HG02981 (cell line): ENCODE measurements at regions not wholly inside any gene's neighbourhood (a gene's known extent, or its start where the extent isn't known, plus 50 kb on each side); places are given as distances from the start of the nearest gene placed in this dataset.
"Not testable (repeated sequence)": the region's sequence is repeated elsewhere in the genome, so short reads cannot be mapped to it uniquely, and the experiment has no call there.

ENCODE experiments used
- ATAC-seq: cut with Tn5 transposase; IDR thresholded peaks from one replicate; pipeline ENCODE4 v1.9.1; 2021; ENCODE audit warnings: mild to moderate bottlenecking, moderate library complexity; ENCODE audit not compliant: unreplicated experiment

GRCh38 chr2:185628985-185629384 lies 109.6 kb upstream of the FSIP2 start:
- no peak for ATAC-seq

GRCh38 chr2:185633621-185634020 lies 105.0 kb upstream of the FSIP2 start:
- ATAC-seq: no peak

GRCh38 chr2:185638771-185639170 lies 99.8 kb upstream of the FSIP2 start:
- ATAC-seq: no peak

GRCh38 chr2:185640588-185640987 lies 98.0 kb upstream of the FSIP2 start:
- no peak for ATAC-seq

- ATAC-seq: no peak
These were observed 95.2 kb upstream of the FSIP2 start for GRCh38 chr2:185643434-185643833.

GRCh38 chr2:185644828-185645227 lies 93.8 kb upstream of the FSIP2 start:
- ATAC-seq: no peak

GRCh38 chr2:185645529-185645928 lies 93.1 kb upstream of the FSIP2 start:
- ATAC-seq: no peak

- no peak for ATAC-seq
These were observed 79.9 kb upstream of the FSIP2 start for GRCh38 chr2:185658750-185659149.

GRCh38 chr2:185663811-185664210 lies 74.8 kb upstream of the FSIP2 start:
- no peak for ATAC-seq

- no peak for ATAC-seq
These were observed 74.2 kb upstream of the FSIP2 start for GRCh38 chr2:185664384-185664783.

GRCh38 chr2:185665251-185665814 lies 73.3 kb upstream of the FSIP2 start:
- ATAC-seq: no peak

GRCh38 chr2:185667452-185667851 lies 71.2 kb upstream of the FSIP2 start:
- no peak for ATAC-seq

GRCh38 chr2:185668710-185669109 lies 69.9 kb upstream of the FSIP2 start:
- no peak for ATAC-seq

- ATAC-seq: no peak
These were observed 64.4 kb upstream of the FSIP2 start for GRCh38 chr2:185674232-185674631.

- peak; percentile 57 for ATAC-seq
These were observed 62.3 kb upstream of the FSIP2 start for GRCh38 chr2:185676316-185676715.

GRCh38 chr2:185687001-185687400 lies 51.6 kb upstream of the FSIP2 start:
- not testable (repeated sequence) for ATAC-seq

- no peak for ATAC-seq
These were observed 50.6 kb upstream of the FSIP2 start for GRCh38 chr2:185687967-185688366.
